ENCODE measurements at regions not wholly inside any gene's neighbourhood (a gene's known extent, or its start where the extent isn't known, plus 50 kb on each side); places are given as distances from the start of the nearest gene placed in this dataset.

- H3K36me3 Mint-ChIP-seq (ENCODE audit: insufficient read depth, unreplicated experiment): no peaks in the 10 kb centered on the region
- POLR2A ChIA-PET: no interaction called here
- H3K27me3 Mint-ChIP-seq (ENCODE audit: insufficient read depth, unreplicated experiment): no peaks in the 10 kb centered on the region
- no peak overlapping the region for H3K27ac Mint-ChIP-seq (ENCODE audit: low read depth, unreplicated experiment)
- intact Hi-C loops (cut with micrococcal nuclease): no loop called here
- no peak for TF ChIP-seq CTCF (IDR thresholded peaks at IDR 0.05; ENCODE audit: unreplicated experiment)
- DNase-seq (ENCODE audit: unreplicated experiment): no peak
- peaks cover 23% of the 10 kb centered on the region for H3K4me1 Mint-ChIP-seq (ENCODE audit: insufficient read depth, unreplicated experiment)
- H3K4me3 Mint-ChIP-seq (ENCODE audit: unreplicated experiment): no peak overlapping the region
- CTCF ChIA-PET: no interaction called here
- H3K9me3 Mint-ChIP-seq (ENCODE audit: unreplicated experiment): peaks cover 6% of the 10 kb centered on the region
- no TSS peak for BruUV-seq (replicated peaks)
Measured at GRCh38 chr7:41237956-41238355, 464.9 kb downstream of the INHBA start.

DNA sequence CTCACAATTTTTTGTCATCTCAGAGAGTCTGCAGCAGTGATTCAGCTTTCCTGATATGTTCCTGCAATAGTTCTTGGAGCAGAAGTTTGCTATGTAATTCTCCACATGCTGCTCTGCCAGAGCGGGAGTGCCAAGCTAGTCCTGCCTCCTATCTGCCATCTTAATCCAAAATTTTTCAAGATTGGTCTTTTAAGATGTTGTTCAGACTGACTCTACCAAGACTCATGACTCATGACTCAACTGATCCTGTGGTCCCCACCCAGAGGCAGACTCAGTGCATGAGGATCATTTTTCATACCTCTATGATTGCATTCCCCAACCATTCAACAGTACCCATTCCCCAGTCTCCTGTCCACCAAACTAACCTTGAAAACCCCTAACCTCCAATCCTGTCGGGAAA, 470.8 kb downstream of the INHBA start:
- peaks cover 7% of the 10 kb centered on the region for H3K9me3 Mint-ChIP-seq (ENCODE audit: unreplicated experiment)
- peaks cover 5% of the 10 kb centered on the region for H3K4me1 Mint-ChIP-seq (ENCODE audit: insufficient read depth, unreplicated experiment)
- H3K27me3 Mint-ChIP-seq (ENCODE audit: insufficient read depth, unreplicated experiment): no peaks in the 10 kb centered on the region
- no peak overlapping the region for H3K27ac Mint-ChIP-seq (ENCODE audit: low read depth, unreplicated experiment)
- no TSS peak for BruUV-seq (replicated peaks)
- no peaks in the 10 kb centered on the region for H3K36me3 Mint-ChIP-seq (ENCODE audit: insufficient read depth, unreplicated experiment)
- H3K4me3 Mint-ChIP-seq (ENCODE audit: unreplicated experiment): no peak overlapping the region
- ChIA-PET CTCF (interaction anchor here (0.7 kb wide), 2 partner anchors 89 to 470 kb away, joined by 3 to 6 read pairs; no protein-coding TSS in a partner anchor), POLR2A (interaction anchor here (1.8 kb wide), 1 partner anchor 11 kb away, joined by 4 read pairs; no protein-coding TSS in a partner anchor)
- no peak for TF ChIP-seq CTCF (IDR thresholded peaks at IDR 0.05; ENCODE audit: unreplicated experiment)
- intact Hi-C loops (cut with micrococcal nuclease): no loop called here
- no peak for DNase-seq (ENCODE audit: unreplicated experiment)

GRCh38 chr7:41224063-41224763, 478.7 kb downstream of the INHBA start:
- peaks cover 15% of the 10 kb centered on the region for H3K4me1 Mint-ChIP-seq (ENCODE audit: insufficient read depth, unreplicated experiment)
- no peak overlapping the region for H3K27ac Mint-ChIP-seq (ENCODE audit: low read depth, unreplicated experiment)
- no peak for TF ChIP-seq CTCF (IDR thresholded peaks at IDR 0.05; ENCODE audit: unreplicated experiment)
- H3K27me3 Mint-ChIP-seq (ENCODE audit: insufficient read depth, unreplicated experiment): no peaks in the 10 kb centered on the region
- no TSS peak for BruUV-seq (replicated peaks)
- ChIA-PET POLR2A (interaction anchor here (1.0 to 2.6 kb wide), 2 partner anchors 9 to 35 kb away, joined by 3 to 9 read pairs; no protein-coding TSS in a partner anchor), CTCF (interaction anchor here (1.6 kb wide), 1 partner anchor 482 kb away, joined by 3 read pairs; no protein-coding TSS in a partner anchor)
- DNase-seq (ENCODE audit: unreplicated experiment): peak; percentile 80
- H3K4me3 Mint-ChIP-seq (ENCODE audit: unreplicated experiment): no peak overlapping the region
- intact Hi-C loops (cut with micrococcal nuclease): loop anchor here (10.0 kb wide), 2 partner anchors 199 to 471 kb away; no protein-coding TSS in a partner anchor
- H3K9me3 Mint-ChIP-seq (ENCODE audit: unreplicated experiment): peaks cover 7% of the 10 kb centered on the region
- no peaks in the 10 kb centered on the region for H3K36me3 Mint-ChIP-seq (ENCODE audit: insufficient read depth, unreplicated experiment)

DNA sequence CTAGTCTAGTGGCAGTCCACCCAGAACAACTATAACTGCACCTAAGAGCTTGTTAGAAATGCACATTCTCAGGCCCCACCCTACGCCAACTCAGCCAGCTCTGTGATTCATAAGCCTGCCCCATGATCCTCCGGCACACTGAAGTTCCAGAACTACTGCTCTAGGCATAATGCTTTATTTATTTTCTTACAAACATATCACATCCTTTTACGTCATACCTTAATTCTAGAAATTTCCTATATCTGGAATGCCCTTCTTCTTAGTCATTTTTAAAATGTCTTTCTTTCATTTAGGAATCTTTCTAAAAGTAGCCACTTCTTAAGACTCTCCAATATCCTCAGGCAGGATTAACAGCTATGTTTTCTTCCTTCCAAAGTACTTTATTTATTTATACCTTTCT, 480.1 kb downstream of the INHBA start:
- BruUV-seq (replicated peaks): no TSS peak
- Mint-ChIP-seq H3K36me3 (ENCODE audit: insufficient read depth, unreplicated experiment) (no peaks in the 10 kb centered on the region), H3K9me3 (ENCODE audit: unreplicated experiment) (no peaks in the 10 kb centered on the region), H3K27me3 (ENCODE audit: insufficient read depth, unreplicated experiment) (no peaks in the 10 kb centered on the region), H3K27ac (ENCODE audit: low read depth, unreplicated experiment) (peak overlapping the region; percentile 73), H3K4me3 (ENCODE audit: unreplicated experiment) (peak overlapping the region; percentile 9), H3K4me1 (ENCODE audit: insufficient read depth, unreplicated experiment) (peaks cover 16% of the 10 kb centered on the region)
- CTCF ChIA-PET: interaction anchor here (0.6 to 1.6 kb wide), 5 partner anchors 27 to 483 kb away, joined by 3 to 5 read pairs (median 3); no protein-coding TSS in a partner anchor
- TF ChIP-seq CTCF (IDR thresholded peaks at IDR 0.05; ENCODE audit: unreplicated experiment): no peak
- DNase-seq (ENCODE audit: unreplicated experiment): peak; percentile 66
- intact Hi-C loops (cut with micrococcal nuclease): loop anchor here (2.0 to 10.0 kb wide), 4 partner anchors 32 to 472 kb away; no protein-coding TSS in a partner anchor
- POLR2A ChIA-PET: interaction anchor here (0.7 to 2.6 kb wide), 4 partner anchors 9 to 75 kb away, joined by 3 to 9 read pairs (median 4); no protein-coding TSS in a partner anchor

All from MCF 10A (cell line).